NCI-H82 (cell line): ENCODE measurements at regions not wholly inside any gene's neighbourhood (a gene's known extent, or its start where the extent isn't known, plus 50 kb on each side); places are given as distances from the start of the nearest gene placed in this dataset.
"Not testable (repeated sequence)": the region's sequence is repeated elsewhere in the genome, so short reads cannot be mapped to it uniquely, and the experiment has no call there.

ENCODE experiments used
- DNase-seq: peaks from one replicate; lab custom pipeline; 2025; lab: John Stamatoyannopoulos, UW

DNA sequence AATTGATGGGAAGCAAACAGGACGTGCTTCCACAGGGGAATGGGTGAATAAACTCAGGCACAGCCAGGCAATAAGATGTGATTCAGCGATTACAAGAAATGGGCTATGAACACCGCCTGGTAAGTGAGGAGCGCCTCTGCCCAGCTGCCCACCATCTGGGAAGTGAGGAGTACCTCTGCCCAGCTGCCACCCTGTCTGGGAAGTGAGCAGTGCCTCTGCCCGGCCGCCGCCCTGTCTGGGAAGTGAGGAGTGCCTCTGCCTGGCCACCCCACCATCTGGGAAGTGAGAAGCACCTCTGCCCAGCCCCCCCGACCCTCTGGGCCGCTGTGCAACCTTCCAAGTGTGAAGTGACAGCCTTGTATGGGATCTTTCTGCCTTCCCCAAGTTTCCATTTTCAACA is 73.2 kb upstream of the PRR5 start:
- no peak for DNase-seq

DNA sequence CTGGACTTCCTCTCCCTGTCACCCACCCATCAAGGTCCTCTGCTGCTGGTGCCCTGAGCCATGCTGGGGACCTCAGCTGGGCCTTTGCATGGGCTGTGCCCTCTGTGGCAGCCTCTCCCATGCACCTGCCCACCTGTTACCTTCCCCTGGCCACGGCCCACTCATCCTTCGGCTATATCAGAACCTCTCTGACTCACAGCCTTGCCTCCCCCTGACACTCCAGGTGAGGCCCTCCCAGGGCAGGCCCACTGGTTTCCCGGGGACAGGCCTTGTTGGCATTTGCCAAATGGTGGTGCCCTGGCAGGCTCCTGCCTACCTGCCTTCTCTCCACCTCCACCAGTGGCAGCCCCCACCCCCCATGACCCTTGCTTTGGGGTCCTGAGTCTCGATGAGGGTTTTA is 73.7 kb upstream of the PRR5 start:
- no peak for DNase-seq

DNA sequence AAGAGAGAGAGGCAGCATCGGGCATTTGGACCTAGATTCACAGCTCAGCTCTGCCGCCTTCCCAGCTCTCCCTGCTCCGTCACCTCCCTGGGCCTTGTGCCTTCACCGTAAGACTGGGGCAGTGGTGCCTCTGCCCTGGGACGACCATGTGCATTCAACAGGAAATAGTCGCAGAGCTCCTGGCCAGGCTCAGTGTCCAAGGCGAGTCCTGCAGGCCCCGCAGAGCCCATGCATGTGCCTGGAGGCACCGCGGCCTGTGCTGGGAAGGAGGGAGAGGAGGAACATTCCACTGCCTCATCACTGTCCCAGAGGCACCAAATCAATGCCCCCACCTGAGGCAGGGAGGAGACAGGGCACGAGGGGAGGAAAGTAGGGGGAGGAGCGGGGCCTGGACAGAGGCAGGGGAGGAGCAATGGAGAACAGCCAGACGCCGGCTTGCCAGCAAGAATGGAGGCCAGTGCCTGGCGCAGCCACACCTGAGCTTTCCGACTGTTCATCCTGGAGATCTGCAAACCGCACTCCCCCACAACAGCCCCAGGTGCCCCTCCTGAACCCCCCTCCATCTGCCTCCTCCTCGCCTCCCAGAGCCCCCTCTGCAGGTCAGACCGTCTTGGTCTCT is 74.4 kb upstream of the PRR5 start:
- DNase-seq = no peak

DNA sequence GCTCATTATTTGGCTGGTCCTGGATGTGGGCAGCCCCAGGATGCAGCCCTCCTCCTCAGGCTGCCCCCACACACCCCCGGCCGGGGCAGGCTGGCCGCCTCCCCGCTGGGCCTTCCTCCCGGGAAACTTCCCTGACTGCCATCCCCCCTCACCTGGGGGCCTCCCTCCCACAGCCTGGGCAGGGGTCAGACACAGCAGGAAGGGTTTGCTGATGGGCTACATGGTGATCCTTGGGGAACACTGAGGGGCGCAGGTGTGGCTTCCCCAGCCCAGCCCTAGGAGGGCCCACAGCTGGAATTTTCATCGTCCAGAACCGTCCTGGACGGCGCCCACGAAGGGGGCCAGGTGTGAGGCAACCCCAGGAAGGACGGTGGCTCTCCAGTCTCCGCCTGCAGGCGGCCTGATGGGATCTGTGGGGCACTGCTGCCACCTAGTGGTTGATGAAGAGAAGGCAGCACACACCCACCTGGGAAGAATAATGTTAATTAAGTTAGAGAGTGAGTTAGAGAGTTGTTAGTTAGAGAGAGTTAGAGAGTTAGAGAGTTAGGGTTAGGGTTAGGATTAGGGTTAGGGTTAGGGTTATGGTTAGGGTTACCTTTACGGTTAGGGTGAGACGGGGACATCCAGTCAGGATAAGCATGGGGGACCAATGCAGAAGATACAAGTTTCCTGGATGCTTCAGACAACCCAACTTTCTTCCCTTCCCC is 75.9 kb upstream of the PRR5 start:
- DNase-seq = peak; percentile 73

DNA sequence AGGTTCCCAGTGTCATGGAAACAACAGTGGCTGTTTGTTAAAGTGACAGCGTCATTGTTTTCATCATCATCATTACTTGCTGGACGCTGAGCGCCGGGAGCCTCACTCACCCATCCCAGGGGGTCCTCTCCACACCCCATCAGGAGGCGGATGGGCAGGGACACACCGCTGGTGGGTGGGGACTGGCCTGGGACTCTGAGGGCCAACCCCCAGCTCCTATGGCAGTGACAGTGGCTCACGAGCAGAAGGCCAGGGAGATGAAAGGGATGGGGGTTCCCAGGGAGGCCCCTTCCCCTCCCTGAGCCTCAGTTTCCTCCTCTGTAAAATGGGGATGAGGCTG is 76.6 kb upstream of the PRR5 start:
- no peak for DNase-seq

DNA sequence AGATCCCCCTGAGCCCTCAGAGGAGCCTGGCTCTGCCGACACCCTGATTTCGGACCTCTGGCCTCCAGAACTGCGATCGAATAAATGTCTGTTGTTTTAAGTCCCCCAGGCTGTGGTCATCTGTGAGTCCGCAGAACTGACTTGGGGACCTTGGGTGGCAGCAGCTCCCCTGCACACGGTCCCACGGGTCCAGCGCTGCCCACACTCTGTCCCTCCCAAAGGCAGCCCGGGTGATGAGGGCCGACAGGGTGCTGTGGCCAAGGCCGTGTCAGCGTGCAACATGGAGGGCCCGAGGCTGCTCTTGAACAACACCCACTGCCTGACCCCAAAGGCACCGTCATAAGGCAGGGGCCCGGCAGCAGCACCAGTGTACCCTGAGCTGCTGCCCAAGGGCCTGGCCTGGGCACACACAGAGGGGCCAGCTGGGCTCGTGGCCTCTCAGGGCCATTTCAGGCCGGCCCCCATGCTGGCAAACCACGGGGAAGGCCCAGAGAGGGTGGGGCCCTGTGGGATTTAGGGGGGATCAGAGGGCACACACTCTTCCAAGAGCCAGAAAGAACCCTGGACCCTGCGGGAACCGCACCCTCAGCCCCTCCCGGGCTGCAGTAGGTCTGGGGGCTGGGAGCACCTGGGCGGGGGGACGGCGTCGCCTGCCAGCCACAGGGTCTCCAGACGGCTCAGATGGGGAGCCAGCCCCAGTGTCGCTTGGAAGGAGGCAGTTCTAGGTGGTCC is 77.1 kb upstream of the PRR5 start:
- no peak for DNase-seq

DNA sequence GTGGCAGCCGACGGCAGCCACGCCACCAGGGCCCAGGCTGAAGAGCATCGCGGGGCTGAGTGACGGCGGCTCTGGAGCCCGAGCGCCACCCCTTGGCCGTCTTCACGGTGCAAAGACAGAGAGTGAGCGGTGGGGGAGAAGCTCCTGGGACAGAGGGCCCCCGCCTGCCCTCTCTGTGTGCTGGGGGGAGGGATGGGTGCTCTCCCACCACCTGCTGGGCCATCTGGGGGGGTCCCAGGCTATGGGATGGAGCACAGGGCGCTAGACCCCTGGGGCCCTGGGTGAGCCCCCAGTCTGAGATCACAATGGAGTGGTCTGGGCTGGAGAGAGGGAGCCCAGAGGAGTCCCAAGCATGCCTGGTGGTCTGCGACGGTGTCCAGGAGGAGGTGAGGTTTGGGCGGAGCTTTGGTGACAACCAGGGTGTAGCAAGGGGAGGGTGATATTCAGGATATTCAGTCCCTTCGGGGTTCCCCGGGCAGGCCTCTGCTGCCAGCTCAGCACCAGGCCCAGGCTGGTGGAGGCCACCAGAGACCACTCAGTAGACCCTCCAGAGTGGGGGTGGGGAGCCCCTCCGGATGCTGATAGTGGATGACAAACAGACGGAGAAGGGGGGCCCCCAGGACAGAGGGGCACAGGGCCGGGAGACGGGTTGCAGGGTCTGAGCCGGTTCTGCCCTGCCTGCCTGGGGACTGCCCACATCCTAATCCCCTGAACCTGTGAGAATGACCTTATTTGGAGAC is 78.1 kb upstream of the PRR5 start:
- DNase-seq = peak; percentile 60

DNA sequence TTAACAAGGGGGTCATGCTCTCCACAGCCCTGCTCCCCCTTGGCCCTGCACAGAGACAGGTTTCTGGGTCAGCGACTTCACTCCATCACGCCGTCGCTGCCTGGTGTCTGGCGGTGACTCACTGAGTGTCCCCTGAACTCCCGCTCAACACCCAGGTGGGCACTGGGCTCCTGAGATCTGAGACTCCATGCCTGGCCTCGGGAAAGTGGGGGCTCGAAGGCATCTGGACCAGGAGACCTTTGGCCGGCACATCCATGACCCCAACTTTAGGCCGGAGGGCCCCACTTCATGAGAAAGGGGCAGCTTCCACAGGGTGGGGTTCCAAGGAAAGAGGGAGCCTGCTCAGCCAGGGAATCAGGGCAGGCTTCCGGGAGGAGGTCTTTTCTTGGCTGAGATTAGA is 79.3 kb upstream of the PRR5 start:
- DNase-seq = no peak

DNA sequence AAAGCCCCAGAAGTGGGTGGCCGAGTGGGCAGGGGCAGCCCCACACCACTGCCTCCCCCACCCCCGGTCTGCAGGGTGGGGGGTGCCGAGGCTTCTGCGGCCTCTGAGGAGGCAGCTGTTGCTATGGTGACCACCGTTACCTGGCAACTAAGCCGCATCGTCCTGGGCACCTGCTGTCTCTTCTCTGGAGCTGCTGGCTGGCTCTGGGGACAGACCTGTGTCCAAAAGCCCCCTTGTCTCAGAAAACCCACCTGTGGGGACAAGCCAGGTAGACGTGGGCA is 79.9 kb upstream of the PRR5 start:
- DNase-seq = peak; percentile 88

DNA sequence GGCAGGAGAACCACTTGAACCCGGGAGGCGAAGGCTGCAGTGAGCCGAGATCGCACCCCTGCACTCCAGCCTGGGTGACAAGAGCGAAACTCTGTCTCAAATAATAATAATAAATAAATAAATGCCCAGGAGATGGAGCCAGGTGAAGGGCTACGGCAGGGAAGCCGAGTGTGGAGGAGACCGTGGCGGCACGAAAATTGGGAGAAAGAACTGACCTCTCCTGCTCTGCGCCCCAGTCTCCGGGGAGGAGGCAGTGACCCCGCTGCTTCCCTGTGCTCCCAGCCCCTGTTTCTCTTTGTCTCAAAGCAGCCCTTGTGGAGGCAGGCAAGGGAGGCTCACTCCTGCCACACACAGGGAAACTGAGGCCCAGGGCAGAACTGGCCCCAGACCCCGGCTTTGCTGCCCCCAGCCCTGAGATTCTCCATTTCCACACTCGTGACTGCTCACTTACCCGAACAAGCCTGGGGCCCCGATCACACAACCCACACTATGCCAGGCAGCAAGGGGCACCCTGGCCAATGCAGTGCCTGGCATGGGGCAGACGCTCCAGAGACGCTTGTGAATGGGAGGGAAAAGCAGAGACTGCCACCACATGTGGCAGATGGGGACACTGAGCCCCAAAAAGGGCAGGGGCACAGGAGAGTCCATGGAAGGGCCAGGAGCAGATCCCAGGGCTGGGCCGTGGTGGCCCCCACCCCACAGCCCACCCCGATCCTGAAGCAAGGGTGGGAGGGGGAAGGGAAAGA is 80.4 kb upstream of the PRR5 start:
- no peak for DNase-seq

DNA sequence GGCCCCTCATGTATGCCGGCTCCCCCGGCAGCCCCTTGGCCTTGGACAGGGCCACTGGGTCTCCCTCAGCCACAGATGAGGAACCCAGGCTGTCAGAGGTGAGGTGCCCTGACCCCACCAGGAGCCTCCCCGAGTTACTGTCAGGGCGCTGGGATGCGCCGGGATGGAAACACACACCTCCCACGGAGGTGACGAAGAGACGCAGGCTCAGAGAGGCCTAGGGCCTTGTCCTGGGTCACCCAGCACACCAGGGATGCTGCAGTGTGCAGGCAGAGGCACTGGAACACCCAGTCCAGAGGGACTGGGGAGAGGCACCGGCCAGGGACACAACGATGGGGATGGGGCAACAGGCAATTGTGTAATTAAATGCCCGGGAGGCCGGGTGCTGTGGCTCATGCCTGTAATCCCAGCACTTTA is 81.2 kb upstream of the PRR5 start:
- peak; percentile 37 for DNase-seq

DNA sequence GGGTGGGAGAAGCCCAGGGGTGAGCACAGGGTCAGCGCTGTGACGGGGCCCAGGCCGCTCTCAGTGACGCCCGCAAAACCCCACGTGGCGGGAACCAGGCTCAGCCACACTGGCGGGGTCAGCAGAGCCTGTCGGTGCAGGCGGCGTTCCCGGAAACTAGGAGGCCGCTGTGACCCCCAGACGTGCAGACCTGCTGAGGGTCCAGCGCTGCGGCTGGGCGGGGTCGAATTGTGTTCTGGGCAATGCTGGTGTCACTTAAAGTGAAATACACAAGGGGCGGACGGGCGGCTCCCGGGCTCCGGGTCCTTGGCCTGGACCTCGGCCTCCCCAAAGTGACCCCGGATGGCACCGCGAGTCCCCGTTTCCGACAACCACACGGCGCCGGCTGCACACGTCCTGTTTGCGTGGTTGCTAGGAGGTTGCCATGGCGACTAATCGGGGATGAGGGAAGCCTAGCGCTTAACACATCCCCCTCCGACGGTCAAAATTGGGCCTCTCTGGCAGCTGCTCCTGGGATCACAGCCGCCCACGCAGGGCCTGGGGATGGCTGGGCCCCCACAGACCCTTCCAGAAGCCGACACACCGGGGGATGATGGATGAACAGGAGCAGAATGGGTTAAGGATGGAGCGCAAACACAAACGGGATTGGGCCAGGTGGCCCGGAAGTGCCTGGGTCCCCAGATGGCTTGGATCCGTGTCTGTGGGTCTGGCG is 81.7 kb upstream of the PRR5 start:
- peak; percentile 98 for DNase-seq

DNA sequence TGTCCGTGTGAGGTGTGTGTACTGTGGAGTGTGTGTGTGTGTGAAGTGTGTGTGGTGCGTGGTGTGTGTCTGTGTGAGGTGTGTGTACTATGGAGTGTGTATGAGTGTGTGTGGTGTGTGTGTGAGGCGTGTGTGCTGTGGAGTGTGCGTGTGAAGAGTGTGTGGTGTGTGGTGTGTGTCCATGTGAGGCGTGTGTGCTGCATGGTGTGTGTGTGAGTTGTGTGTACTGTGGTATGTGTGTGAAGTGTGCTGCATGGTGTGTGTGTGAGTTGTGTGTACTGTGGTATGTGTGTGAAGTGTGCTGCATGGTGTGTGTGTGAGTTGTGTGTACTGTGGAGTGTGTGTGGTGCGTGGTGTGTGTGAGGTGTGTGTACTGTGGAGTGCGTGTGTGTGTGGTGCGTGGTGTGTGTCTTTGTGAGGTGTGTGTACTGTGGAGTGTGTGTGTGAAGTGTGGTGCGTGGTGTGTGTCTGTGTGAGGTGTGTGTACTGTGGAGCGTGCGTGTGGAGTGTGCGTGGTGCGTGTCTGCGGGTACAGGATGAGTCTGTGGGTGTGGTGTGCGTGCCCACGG is 82.4 kb upstream of the PRR5 start:
- DNase-seq = not testable (repeated sequence)

DNA sequence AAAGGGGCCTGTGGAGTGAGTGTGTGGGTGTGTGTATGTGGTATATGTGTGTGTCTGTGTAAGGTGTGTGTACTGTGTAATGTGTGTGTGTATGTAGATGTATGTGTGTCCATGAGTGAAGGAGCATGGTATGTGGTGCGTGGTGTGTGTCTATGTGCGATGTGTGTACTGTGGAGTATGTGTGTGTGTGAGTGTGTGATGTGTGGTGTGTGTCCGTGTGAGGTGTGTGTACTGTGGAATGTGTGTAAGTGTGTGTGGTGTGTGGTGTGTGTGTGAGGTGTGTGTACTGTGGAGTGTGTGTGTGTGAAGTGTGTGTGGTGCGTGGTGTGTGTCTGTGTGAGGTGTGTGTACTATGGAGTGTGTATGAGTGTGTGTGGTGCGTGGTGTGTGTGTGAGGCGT is 83.1 kb upstream of the PRR5 start:
- DNase-seq = not testable (repeated sequence)

DNA sequence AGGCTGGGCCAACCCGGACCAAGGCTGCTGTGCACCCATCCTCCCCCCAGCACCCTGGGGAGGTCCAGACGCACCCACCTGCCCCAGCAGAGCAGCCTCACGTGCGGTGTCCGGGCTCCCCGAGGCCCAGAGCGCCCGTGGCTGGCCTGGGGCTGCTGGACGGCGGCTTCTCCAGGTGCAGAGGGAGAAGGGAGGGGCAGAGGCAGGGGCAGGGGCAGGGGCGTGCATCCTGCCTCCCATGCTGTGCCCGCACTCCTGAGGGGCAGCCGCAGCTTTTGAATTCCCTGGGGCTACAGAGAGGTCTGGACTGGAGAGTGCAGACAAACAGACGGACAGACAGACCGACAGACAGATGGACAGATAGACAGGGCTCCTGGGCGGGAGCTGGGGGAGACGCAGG is 83.6 kb upstream of the PRR5 start:
- DNase-seq = peak; percentile 9

DNA sequence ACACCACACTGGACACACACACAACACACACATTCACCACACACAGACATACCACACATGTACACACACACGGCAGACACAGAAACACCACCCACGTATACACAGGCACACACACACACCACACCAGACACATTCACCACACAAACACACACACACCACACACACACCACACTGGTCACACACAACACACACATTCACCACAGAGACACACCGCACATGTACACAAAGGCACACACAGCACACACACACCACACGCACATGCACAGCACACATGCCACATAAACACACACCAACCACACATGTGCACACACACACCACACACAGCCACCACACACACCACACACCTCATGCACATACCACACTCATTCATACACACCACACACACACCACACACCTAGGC is 84.2 kb upstream of the PRR5 start:
- DNase-seq = no peak

DNA sequence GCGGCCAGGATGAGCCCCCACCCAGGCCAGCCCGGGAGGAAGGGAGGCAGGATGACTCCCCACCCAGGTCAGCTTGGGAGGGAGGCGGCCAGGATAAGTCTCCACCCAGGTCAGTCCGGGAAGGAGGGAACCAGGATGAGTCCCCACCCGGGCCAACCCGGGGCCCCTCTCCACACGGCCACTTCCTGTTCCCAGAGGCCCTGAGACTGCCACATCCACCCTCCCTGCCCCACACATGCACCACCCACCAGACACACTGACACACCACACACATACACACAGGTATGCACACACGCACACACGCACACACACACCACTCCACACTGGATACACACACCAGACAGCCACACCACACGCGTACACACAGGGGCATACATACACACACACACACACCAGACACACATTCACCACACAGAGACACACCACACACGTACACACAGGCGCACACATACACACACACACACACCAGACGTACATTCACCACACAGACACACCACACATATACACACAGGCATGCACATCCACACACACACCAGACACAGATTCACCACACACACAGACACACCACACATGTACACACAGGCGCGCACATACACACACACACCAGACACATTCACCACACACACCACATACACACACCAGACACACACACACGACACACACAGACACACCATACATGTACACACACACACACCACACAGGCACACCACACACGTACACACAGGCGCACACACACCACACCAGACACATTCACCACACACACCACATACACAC is 84.9 kb upstream of the PRR5 start:
- no peak for DNase-seq

DNA sequence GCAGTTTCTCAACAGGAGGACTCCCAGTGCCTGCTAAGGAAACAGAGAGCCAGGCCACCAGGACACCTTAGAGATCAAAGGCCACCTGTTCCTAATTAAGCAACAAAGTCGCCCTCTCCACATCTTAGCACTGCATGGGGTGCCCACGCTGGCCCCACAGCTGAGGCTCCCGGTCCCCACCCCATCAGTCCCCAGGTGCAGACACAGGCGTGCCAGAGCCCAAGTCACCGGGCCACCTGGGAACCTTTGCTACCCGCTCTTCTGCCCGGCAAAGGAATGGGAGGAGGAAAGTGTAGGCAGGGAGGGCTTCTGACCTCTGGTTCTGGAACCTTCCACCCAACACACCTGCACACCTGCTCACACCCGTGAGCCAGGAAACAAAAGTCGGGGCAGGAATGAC is 85.5 kb upstream of the PRR5 start:
- DNase-seq = no peak

DNA sequence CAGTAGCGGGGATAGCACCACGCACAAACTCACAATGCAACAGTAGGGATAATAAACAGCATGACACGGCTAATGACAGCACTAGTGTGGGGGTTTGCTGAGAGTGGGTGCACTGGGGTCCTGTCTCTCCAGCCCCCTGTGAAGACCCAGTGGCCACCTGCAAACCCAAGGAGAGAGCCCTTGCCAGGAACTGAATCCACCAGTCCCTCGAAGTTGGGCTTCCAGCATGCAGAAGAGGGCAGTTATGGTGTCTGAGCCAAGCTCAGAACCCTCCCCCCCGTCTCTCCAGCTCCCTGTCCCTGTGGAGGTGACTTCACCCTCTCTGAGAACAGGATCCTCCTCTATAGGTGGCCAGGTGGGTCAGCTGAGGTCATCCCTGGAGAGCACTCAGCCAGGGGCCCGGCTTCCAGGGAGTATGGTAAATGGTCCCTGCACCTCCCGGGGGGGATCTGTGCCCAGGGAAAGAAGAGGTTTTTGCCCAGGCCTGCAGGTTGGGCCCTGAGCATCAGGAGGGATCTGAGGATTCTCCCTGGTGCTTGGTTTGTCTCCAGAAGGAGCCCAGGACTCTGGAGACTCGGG is 86.3 kb upstream of the PRR5 start:
- DNase-seq = no peak

DNA sequence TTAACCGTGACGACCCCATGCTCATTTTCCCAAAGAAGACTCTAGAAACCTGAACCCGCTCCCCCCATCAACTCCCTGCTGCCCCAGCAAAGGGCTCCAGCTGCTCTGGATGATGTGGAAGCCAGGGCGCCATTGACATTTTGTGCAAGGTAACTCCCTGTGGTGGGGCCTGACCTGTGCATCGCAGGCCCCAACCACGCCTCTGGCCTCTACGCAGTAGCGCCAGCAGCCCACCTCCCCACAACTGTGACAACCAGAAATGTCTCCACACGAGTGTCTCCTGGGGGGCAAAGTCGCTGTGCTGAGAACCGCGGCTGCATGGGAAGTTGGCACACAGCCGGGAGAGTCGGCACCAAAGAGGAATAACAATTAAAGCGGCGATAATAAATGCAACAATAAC is 86.9 kb upstream of the PRR5 start:
- DNase-seq = no peak
